CD14-positive monocyte (primary cell): ENCODE measurements at regions not wholly inside any gene's neighbourhood (a gene's known extent, or its start where the extent isn't known, plus 50 kb on each side); places are given as distances from the start of the nearest gene placed in this dataset. TPM values are rescaled to one million over a fixed set of nuclear protein-coding genes. Genes with fewer than 3 reads are reported as not detected.

ENCODE experiments used
- DNase-seq, 3 donors: peaks; one replicate each; pipeline ENCODE4 v3.0.0-alpha.2; 2011 to 2022
- H2AFZ ChIP-seq: 2 replicates; pipeline ENCODE4 v1.6.0; 2012; ENCODE audit warnings: mild to moderate bottlenecking, low read depth, low read length, inconsistent platforms; ENCODE audit not compliant: insufficient read depth, poor library complexity, severe bottlenecking
- H3K27ac ChIP-seq, 2 donors: 1 replicate in 1 of 2; 2 replicates in 1 of 2; pipeline ENCODE4 v1.5.1; 2012 to 2013; ENCODE audit warnings: low read length in 2 of 2, control low read depth in 1 of 2, inconsistent platforms in 1 of 2, low read depth in 1 of 2, mild to moderate bottlenecking in 1 of 2
- H3K27me3 ChIP-seq, 2 donors: one replicate each; pipeline versions ENCODE4 v1.6.0 to v1.6.1; 2011 to 2013; ENCODE audit warnings: low read length in 2 of 2; ENCODE audit not compliant: control insufficient read depth in 2 of 2, insufficient read depth in 2 of 2
- H3K36me3 ChIP-seq, 2 donors: replicated peaks in 1 of 2; 1 replicate in 1 of 2; 2 replicates in 1 of 2; pipeline versions ENCODE4 v1.5.1 to v1.6.1; 2012 to 2013; ENCODE audit warnings: low read length in 2 of 2, control low read depth in 1 of 2, inconsistent platforms in 1 of 2, mild to moderate bottlenecking in 1 of 2; ENCODE audit not compliant: insufficient read depth in 2 of 2, control insufficient read depth in 1 of 2
- H3K4me1 ChIP-seq, 2 donors: 1 replicate in 1 of 2; 2 replicates in 1 of 2; pipeline versions ENCODE4 v1.5.1 to v1.6.1; 2012 to 2013; ENCODE audit warnings: low read length in 2 of 2, control low read depth in 1 of 2, inconsistent platforms in 1 of 2, mild to moderate bottlenecking in 1 of 2, moderate library complexity in 1 of 2; ENCODE audit not compliant: insufficient read depth in 2 of 2, control insufficient read depth in 1 of 2
- H3K4me2 ChIP-seq: replicated peaks from 2 replicates; pipeline ENCODE3; 2012; ENCODE audit warnings: low read length, moderate library complexity, mild to moderate bottlenecking; ENCODE audit not compliant: poor library complexity, severe bottlenecking; ENCODE audit errors: extremely low read depth
- H3K4me3 ChIP-seq, 3 experiments: fragments of 200-600 bp in 1 of 3; sonication (generic) in 1 of 3; replicated peaks in 1 of 3; 1 replicate in 2 of 3; 2 replicates in 1 of 3; pipeline ENCODE4 v1.5.1; 2011 to 2013; ENCODE audit warnings: low read length in 3 of 3, mild to moderate bottlenecking in 3 of 3, control low read depth in 2 of 3, low read depth in 2 of 3, inconsistent platforms in 1 of 3, moderate library complexity in 1 of 3
- H3K79me2 ChIP-seq: 2 replicates; pipeline ENCODE4 v1.6.0; 2012; ENCODE audit warnings: mild to moderate bottlenecking, control low read depth, inconsistent platforms, low read length, moderate library complexity; ENCODE audit not compliant: insufficient read depth
- H3K9ac ChIP-seq: 2 replicates; pipeline ENCODE4 v1.6.0; 2017; ENCODE audit warnings: low read length, mild to moderate bottlenecking; ENCODE audit not compliant: insufficient read depth, poor library complexity, severe bottlenecking
- H3K9me3 ChIP-seq, 2 donors: replicated peaks in 1 of 2; 1 replicate in 1 of 2; 2 replicates in 1 of 2; pipeline versions ENCODE4 v1.5.1 to v1.6.1; 2012 to 2013; ENCODE audit warnings: low read length in 2 of 2, control low read depth in 1 of 2; ENCODE audit not compliant: control insufficient read depth in 1 of 2, insufficient read depth in 1 of 2
- H4K20me1 ChIP-seq: 2 replicates; pipeline ENCODE4 v1.6.0; 2012; ENCODE audit warnings: mild to moderate bottlenecking, low read length, control low read depth, moderate library complexity; ENCODE audit not compliant: insufficient read depth
- H3K27ac Mint-ChIP-seq, 7 donors: one replicate each; pipeline ENCODE4 v1.8.0; 2020; ENCODE audit warnings: mild to moderate bottlenecking in 7 of 7, mixed read lengths in 7 of 7, moderate library complexity in 6 of 7, inconsistent platforms in 2 of 7
- H3K27me3 Mint-ChIP-seq, 3 donors: one replicate each; pipeline ENCODE4 v1.8.0; 2021 to 2022; ENCODE audit warnings: low read depth in 3 of 3, mild to moderate bottlenecking in 3 of 3, mixed read lengths in 3 of 3, moderate library complexity in 3 of 3, inconsistent platforms in 1 of 3
- H3K36me3 Mint-ChIP-seq, 2 donors: one replicate each; pipeline ENCODE4 v1.8.0; 2020; ENCODE audit warnings: mixed read lengths in 2 of 2, inconsistent platforms in 1 of 2, mild to moderate bottlenecking in 1 of 2
- H3K4me1 Mint-ChIP-seq: one replicate; pipeline ENCODE4 v1.8.0; 2020; ENCODE audit warnings: mild to moderate bottlenecking, mixed read lengths
- H3K4me3 Mint-ChIP-seq, 2 donors: one replicate each; pipeline ENCODE4 v1.8.0; 2020; ENCODE audit warnings: mild to moderate bottlenecking in 2 of 2, mixed read lengths in 2 of 2, moderate library complexity in 1 of 2
- H3K9me3 Mint-ChIP-seq, 7 donors: one replicate each; pipeline ENCODE4 v1.8.0; 2020 to 2022; ENCODE audit warnings: mixed read lengths in 7 of 7, mild to moderate bottlenecking in 6 of 7, moderate library complexity in 6 of 7, inconsistent platforms in 2 of 7
- CTCF ChIP-seq: fragments of 200-600 bp; IDR thresholded peaks from one replicate; pipeline ENCODE4 v1.8.0; 2022; ENCODE audit warnings: antibody characterized with exemption, mild to moderate bottlenecking
- WGBS: methylation state at CpG from one replicate; pipeline ENCODE4 v1.1.5; 2013; ENCODE audit warnings: missing lambda C conversion rate; ENCODE audit not compliant: insufficient coverage; 5-methylcytosine and 5-hydroxymethylcytosine counted together
- intact Hi-C, 2 donors: fragments of 100-400 bp; cut with micrococcal nuclease; formaldehyde crosslinking; loops; one replicate each; pipeline versions ENCODE4 v1.15.0 to v1.15.1; 2023
- small RNA-seq: library from RNA; depleted of rRNA; stranded (forward); fragments of <200 nt; gene quantifications from one replicate; pipeline ENCODE3, GENCODE V24; 2012; ENCODE audit warnings: low read depth; ENCODE audit not compliant: insufficient read length

GRCh38 chr15:24617646-24618045 lies 57.9 kb upstream of the NPAP1 start:
- no peaks in the 10 kb centered on the region for H3K4me1 Mint-ChIP-seq
- no peaks in the 10 kb centered on the region for H3K4me1 ChIP-seq
- DNase-seq, result no peak
- no peak overlapping the region for H3K9ac ChIP-seq
- H2AFZ ChIP-seq, result no peak overlapping the region
- intact Hi-C loops, result no loop called here
- H3K27ac Mint-ChIP-seq, result no peak overlapping the region
- H3K36me3 Mint-ChIP-seq, result no peaks in the 10 kb centered on the region
- H3K9me3 ChIP-seq, result peaks cover 28 to 37% of the 10 kb centered on the region in 2 donors
- no peaks in the 10 kb centered on the region for H3K27me3 ChIP-seq
- no peak for TF ChIP-seq CTCF
- 0% methylated on average over 1 of the region's 1 CpG for WGBS
- no peaks in the 10 kb centered on the region for H3K27me3 Mint-ChIP-seq
- peaks cover 12 to 35% (median 25%) of the 10 kb centered on the region in 7 donors for H3K9me3 Mint-ChIP-seq
- no peak overlapping the region for H3K4me2 ChIP-seq
- H3K27ac ChIP-seq, result no peak overlapping the region
- no peak overlapping the region for H3K4me3 Mint-ChIP-seq
- no peak overlapping the region for H3K4me3 ChIP-seq
- no peaks in the 10 kb centered on the region for H3K79me2 ChIP-seq
- H4K20me1 ChIP-seq, result no peaks in the 10 kb centered on the region
- no peaks in the 10 kb centered on the region for H3K36me3 ChIP-seq

GRCh38 chr15:24621630-24622215 lies 53.9 kb upstream of the NPAP1 start:
- Histone ChIP-seq H3K36me3 (no peaks in the 10 kb centered on the region), H3K4me1 (no peaks in the 10 kb centered on the region), H3K9me3 (peaks cover 36 to 59% of the 10 kb centered on the region in 2 donors), H2AFZ (no peak overlapping the region), H3K27me3 (no peaks in the 10 kb centered on the region), H3K27ac (no peak overlapping the region), H3K79me2 (no peaks in the 10 kb centered on the region), H3K9ac (no peak overlapping the region), H4K20me1 (no peaks in the 10 kb centered on the region), H3K4me2 (no peak overlapping the region), H3K4me3 (no peak overlapping the region)
- Mint-ChIP-seq H3K27ac (no peak overlapping the region), H3K27me3 (no peaks in the 10 kb centered on the region), H3K9me3 (peaks cover 14 to 45% (median 25%) of the 10 kb centered on the region in 7 donors), H3K36me3 (no peaks in the 10 kb centered on the region), H3K4me3 (no peak overlapping the region), H3K4me1 (no peaks in the 10 kb centered on the region)
- 92% methylated on average over 3 of the region's 3 CpGs for WGBS
- TF ChIP-seq CTCF, result no peak
- intact Hi-C loops, result no loop called here
- DNase-seq, result no peak

Small RNA genes in the stretch of these regions (small RNA-seq; reads per million reads assigned to genes)
- gene RNU6-741P, result not detected
